Keratinocyte (primary cell): ENCODE measurements at regions not wholly inside any gene's neighbourhood (a gene's known extent, or its start where the extent isn't known, plus 50 kb on each side); places are given as distances from the start of the nearest gene placed in this dataset.

Experiments used
- CTCF ChIP-seq, 3 experiments: IDR thresholded peaks in 1 of 3; conservative IDR thresholded peaks in 1 of 3; optimal IDR thresholded peaks in 1 of 3; 2 replicates in 2 of 3; 3 replicates in 1 of 3; pipeline versions ENCODE3 to v1.5.1; 2011; ENCODE audit warnings: low read length in 3 of 3, mild to moderate bottlenecking in 3 of 3, moderate library complexity in 2 of 3, control low read depth in 1 of 3, inconsistent platforms in 1 of 3; ENCODE audit not compliant: insufficient read depth in 2 of 3; ENCODE audit errors: extremely low read depth in 1 of 3
- EZH2 ChIP-seq: IDR thresholded peaks from one replicate; pipeline ENCODE4 v1.6.1; 2012; ENCODE audit warnings: inconsistent platforms, mild to moderate bottlenecking, low read length, moderate library complexity

GRCh38 chr4:28435314-28435713 lies 1574.7 kb downstream of the STIM2 start:
- no peak for TF ChIP-seq CTCF (optimal IDR thresholded peaks at IDR 0.05 in 1 of 3, IDR thresholded peaks at IDR 0.05 in 1 of 3, conservative IDR thresholded peaks at IDR 0.05 in 1 of 3; ENCODE audit: extremely low read depth in 1 of 3, insufficient read depth in 2 of 3, low read length in 3 of 3)
- TF ChIP-seq EZH2: no peak
